Psoas muscle (tissue), 7 donors: ENCODE measurements at regions not wholly inside any gene's neighbourhood (a gene's known extent, or its start where the extent isn't known, plus 50 kb on each side); places are given as distances from the start of the nearest gene placed in this dataset.

Experiments used
- ATAC-seq, 4 donors: fragments of 200-7000 bp; cut with Tn5 transposase; one replicate each; pipeline ENCODE4 v1.9.1; 2020; ENCODE audit warnings: moderate library complexity in 3 of 4, mild to moderate bottlenecking in 2 of 4
- DNase-seq, 2 donors: peaks; one replicate each; pipeline ENCODE4 v3.0.0-alpha.2; 2020
- H3K27ac ChIP-seq: fragments of 200-600 bp; one replicate; pipeline ENCODE4 v1.8.0; 2022
- H3K27me3 ChIP-seq, 3 donors: fragments of 200-600 bp in 1 of 3; one replicate each; pipeline versions ENCODE4 v1.6.1 to v1.8.0; 2013 to 2022; ENCODE audit warnings: low read length in 2 of 3, mild to moderate bottlenecking in 2 of 3, moderate library complexity in 1 of 3; ENCODE audit not compliant: insufficient read depth in 3 of 3
- H3K36me3 ChIP-seq, 2 donors: fragments of 200-600 bp in 1 of 2; one replicate each; pipeline versions ENCODE4 v1.6.1 to v1.8.0; 2013 to 2022; ENCODE audit warnings: low read depth in 1 of 2, mild to moderate bottlenecking in 1 of 2, moderate library complexity in 1 of 2; ENCODE audit not compliant: insufficient read depth in 1 of 2
- H3K4me1 ChIP-seq: fragments of 200-600 bp; one replicate; pipeline ENCODE4 v1.8.0; 2022
- H3K4me3 ChIP-seq: fragments of 200-600 bp; one replicate; pipeline ENCODE4 v1.8.0; 2022; ENCODE audit warnings: mild to moderate bottlenecking
- H3K9me3 ChIP-seq: fragments of 200-600 bp; one replicate; pipeline ENCODE4 v1.8.0; 2022
- WGBS, 3 donors: extraction: QIAGEN DNeasy Blood & Tissue Kit; methylation state at CpG; one replicate each; pipeline versions ENCODE4 v1.1.6 to v1.1.7; 2013; 5-methylcytosine and 5-hydroxymethylcytosine counted together
- intact Hi-C, 2 donors: fragments of 100-400 bp; cut with DNase I; formaldehyde crosslinking; loops; one replicate each; pipeline versions ENCODE4 v1.11.0 to v1.14.2; 2022
- TF ChIP-seq, protein P1 (sequence below): fragments of 200-600 bp; IDR thresholded peaks from one replicate; pipeline ENCODE4 v1.8.0; 2022; ENCODE audit warnings: antibody characterized with exemption
- donor health status: healthy with polysubstance abuse.
- donor health status: DM: no; HTN: no; CAD: no; lungs with moderate emphysema.
- donor health status: Bipolar disorder and iron deficiency.
- donor health status: healthy.
- donor health status: DM: yes; HTN: yes; CAD: no.
- donor health status: DM: no; HTN: no; CAD: no.
- donor health status: DM: yes; HTN: yes; CAD: no.

DNA sequence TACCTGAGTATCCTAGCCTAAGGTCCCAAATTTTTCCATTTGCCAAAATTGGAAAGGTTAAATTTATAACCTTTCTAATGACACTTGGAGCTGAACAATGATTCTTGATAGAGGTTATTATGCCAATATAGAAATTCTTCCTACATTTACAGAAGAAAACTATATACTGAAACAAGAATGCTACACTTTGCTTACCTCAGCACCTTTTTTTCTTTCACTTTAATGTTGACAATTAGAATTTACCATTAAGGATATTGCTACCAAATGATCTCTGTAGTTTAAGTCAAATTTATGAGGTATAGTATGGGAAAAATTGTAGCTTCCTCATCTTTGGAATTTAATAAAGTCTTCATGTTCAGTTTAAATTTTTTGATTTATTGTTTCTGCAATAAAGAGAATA lies 577.0 kb downstream of the NR4A2 start:
- no peak for ATAC-seq
- Histone ChIP-seq H3K27ac (no peak overlapping the region), H3K27me3 (no peaks in the 10 kb centered on the region), H3K9me3 (no peaks in the 10 kb centered on the region), H3K4me1 (no peaks in the 10 kb centered on the region), H3K4me3 (no peak overlapping the region), H3K36me3 (no peaks in the 10 kb centered on the region)
- TF ChIP-seq, protein P1, sequence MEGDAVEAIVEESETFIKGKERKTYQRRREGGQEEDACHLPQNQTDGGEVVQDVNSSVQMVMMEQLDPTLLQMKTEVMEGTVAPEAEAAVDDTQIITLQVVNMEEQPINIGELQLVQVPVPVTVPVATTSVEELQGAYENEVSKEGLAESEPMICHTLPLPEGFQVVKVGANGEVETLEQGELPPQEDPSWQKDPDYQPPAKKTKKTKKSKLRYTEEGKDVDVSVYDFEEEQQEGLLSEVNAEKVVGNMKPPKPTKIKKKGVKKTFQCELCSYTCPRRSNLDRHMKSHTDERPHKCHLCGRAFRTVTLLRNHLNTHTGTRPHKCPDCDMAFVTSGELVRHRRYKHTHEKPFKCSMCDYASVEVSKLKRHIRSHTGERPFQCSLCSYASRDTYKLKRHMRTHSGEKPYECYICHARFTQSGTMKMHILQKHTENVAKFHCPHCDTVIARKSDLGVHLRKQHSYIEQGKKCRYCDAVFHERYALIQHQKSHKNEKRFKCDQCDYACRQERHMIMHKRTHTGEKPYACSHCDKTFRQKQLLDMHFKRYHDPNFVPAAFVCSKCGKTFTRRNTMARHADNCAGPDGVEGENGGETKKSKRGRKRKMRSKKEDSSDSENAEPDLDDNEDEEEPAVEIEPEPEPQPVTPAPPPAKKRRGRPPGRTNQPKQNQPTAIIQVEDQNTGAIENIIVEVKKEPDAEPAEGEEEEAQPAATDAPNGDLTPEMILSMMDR, result no peak
- intact Hi-C loops, result no loop called here
- no peak for DNase-seq

GRCh38 chr2:155748131-155748530 lies 584.4 kb downstream of the NR4A2 start:
- DNase-seq (no peak), ATAC-seq (no peak)
- Histone ChIP-seq H3K9me3 (no peaks in the 10 kb centered on the region), H3K27me3 (no peaks in the 10 kb centered on the region), H3K27ac (no peak overlapping the region), H3K4me3 (no peak overlapping the region), H3K36me3 (no peaks in the 10 kb centered on the region), H3K4me1 (no peaks in the 10 kb centered on the region)
- 10 to 18% (median 15%) methylated on average over 4 of the region's 4 CpGs for WGBS, 3 donors
- intact Hi-C loops, result no loop called here
- TF ChIP-seq, protein P1, result no peak

DNA sequence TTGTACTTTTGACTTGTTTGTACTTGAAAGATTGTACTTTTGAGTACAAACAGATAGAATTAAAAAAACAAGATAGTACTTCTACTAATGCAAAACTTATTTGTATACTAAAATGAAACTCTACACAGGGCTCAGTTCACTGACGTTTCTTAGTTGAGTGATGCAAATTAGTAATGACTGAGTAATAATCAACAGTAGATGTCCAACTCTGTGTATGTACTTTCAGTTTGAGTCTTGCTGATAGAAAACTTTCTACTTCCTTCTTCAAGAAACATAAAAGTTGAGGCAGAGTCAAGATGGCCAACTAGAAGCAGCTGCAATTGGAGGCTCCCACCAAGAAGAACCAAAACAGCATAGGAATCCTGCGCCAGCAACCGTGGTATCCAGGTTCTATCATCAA lies 585.0 kb downstream of the NR4A2 start:
- no peak overlapping the region for H3K4me3 ChIP-seq
- intact Hi-C loops, result no loop called here
- no peak overlapping the region for H3K27ac ChIP-seq
- no peaks in the 10 kb centered on the region for H3K36me3 ChIP-seq
- H3K27me3 ChIP-seq, result no peaks in the 10 kb centered on the region
- TF ChIP-seq, protein P1, result no peak
- ATAC-seq, result no peak
- H3K4me1 ChIP-seq, result no peaks in the 10 kb centered on the region
- no peaks in the 10 kb centered on the region for H3K9me3 ChIP-seq
- no peak for DNase-seq
- 82 to 90% (median 83%) methylated on average over 3 of the region's 3 CpGs for whole genome bisulfite sequencing, 3 donors

DNA sequence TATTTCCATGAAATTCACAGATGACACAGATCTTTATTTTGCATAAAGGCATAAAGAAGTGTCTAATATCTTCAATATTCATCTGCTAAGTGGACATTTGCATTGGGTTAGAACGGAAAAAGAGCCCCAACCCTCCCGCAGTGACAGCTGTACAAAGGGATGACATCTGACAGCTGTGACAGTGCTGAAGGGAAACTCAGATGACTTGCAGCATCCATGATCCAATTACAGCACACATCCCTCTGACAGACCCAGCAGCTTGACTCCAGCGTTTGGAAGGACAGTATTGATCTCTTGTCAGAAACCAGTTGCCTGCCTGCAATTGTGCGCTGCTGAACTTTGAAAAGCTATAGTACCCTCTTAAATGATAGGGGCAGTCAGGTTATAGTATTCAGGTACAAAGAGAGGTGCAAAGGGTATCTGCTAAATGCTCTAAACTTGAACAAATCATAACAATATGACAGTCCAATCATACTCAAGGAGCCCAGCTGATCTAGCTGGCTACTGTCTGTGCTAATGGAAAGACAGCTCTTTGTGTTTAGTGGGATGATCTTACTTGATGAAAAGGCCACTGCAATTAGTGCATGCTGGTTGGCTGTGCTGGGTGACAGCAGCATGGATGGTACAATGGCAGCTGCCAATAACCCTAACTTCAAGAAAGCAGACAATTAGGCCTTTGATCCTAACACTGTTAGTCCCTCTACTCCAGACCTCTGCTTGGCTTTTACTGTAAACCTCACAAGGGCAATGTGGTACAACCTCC lies 599.2 kb downstream of the NR4A2 start:
- no peaks in the 10 kb centered on the region for H3K27me3 ChIP-seq
- intact Hi-C loops, result no loop called here
- H3K4me3 ChIP-seq, result no peak overlapping the region
- no peak for DNase-seq
- WGBS, 3 donors, result 30 to 34% (median 32%) methylated on average over 4 of the region's 4 CpGs
- ATAC-seq, result no peak
- no peaks in the 10 kb centered on the region for H3K9me3 ChIP-seq
- no peaks in the 10 kb centered on the region for H3K36me3 ChIP-seq
- TF ChIP-seq, protein P1, result no peak
- H3K27ac ChIP-seq, result no peak overlapping the region
- no peaks in the 10 kb centered on the region for H3K4me1 ChIP-seq

- ATAC-seq (no peak), DNase-seq (no peak)
- H3K4me1 ChIP-seq, result no peaks in the 10 kb centered on the region
- H3K9me3 ChIP-seq, result no peaks in the 10 kb centered on the region
- intact Hi-C loops, result no loop called here
- no peaks in the 10 kb centered on the region for H3K36me3 ChIP-seq
- H3K27ac ChIP-seq, result no peak overlapping the region
- 62 to 73% (median 68%) methylated on average over 5 of the region's 5 CpGs for WGBS, 3 donors
- H3K4me3 ChIP-seq, result no peak overlapping the region
- no peaks in the 10 kb centered on the region for H3K27me3 ChIP-seq
- TF ChIP-seq, protein P1, result no peak
Observed at GRCh38 chr2:155730804-155731203, 601.7 kb downstream of the NR4A2 start.
